NT2/D1 (cell line): ENCODE measurements at regions not wholly inside any gene's neighbourhood (a gene's known extent, or its start where the extent isn't known, plus 50 kb on each side); places are given as distances from the start of the nearest gene placed in this dataset.
"Not testable (repeated sequence)": the region's sequence is repeated elsewhere in the genome, so short reads cannot be mapped to it uniquely, and the experiment has no call there.

ENCODE experiments used
- DNase-seq: peaks from one replicate; pipeline ENCODE4 v3.0.0-alpha.2; 2011; ENCODE audit warnings: low read depth, low spot score
- H3K27me3 ChIP-seq: 2 replicates; pipeline ENCODE4 v1.6.0; 2011; ENCODE audit warnings: mild to moderate bottlenecking; ENCODE audit not compliant: insufficient read length, insufficient read depth
- H3K36me3 ChIP-seq: 2 replicates; pipeline ENCODE4 v1.6.1; 2011; ENCODE audit warnings: mild to moderate bottlenecking, low read length, mixed read lengths; ENCODE audit not compliant: insufficient read depth, insufficient read length
- H3K4me1 ChIP-seq: 2 replicates; pipeline ENCODE4 v1.5.1; 2011; ENCODE audit not compliant: insufficient read depth, insufficient read length
- H3K4me3 ChIP-seq: 2 replicates; pipeline ENCODE4 v1.5.1; 2011; ENCODE audit warnings: low read depth; ENCODE audit not compliant: insufficient read length
- H3K9ac ChIP-seq: 2 replicates; pipeline ENCODE4 v1.6.0; 2011; ENCODE audit warnings: low read depth; ENCODE audit not compliant: insufficient read length
- H3K9me3 ChIP-seq: 2 replicates; pipeline ENCODE4 v1.5.1; 2011; ENCODE audit warnings: mild to moderate bottlenecking, low read length; ENCODE audit not compliant: insufficient read depth

DNA sequence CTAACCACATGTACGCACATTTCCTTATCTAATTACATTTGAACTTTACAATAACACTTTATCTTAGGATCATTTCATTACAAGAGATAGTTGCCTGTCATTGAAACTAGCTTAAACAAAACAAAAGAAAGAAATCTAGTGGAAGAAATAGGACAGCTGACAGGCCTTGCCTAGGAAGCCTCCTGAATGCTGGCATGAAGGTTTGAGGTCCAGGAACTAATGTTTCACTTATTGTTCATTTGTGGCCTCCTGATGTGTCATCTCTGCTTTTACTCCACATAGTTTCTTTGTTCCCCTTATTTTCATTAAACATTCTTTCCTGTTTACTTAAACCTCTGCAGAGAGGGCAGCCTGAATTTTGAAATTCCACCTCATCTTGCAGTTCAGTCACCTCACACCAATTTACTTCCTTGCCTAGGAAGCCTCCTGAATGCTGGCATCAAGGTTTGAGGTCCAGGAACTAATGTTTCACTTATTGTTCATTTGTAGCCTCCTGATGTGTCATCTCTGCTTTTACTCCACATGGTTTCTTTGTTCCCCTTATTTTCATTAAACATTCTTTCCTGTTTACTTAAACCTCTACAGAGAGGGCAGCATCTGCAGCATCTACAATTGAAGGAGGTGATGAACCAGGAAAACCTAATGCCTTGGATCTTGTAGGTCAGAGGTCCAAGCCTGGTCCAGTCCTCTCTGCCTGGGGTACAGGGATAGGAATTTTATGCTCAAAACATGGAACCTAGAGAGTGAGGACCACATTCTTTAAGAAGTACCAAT lies 319.2 kb downstream of the SPATA31A1 start:
- DNase-seq, H3K27me3 ChIP-seq, H3K4me3 ChIP-seq, H3K36me3 ChIP-seq, H3K9ac ChIP-seq, H3K4me1 ChIP-seq, H3K9me3 ChIP-seq: not testable (repeated sequence)

DNA sequence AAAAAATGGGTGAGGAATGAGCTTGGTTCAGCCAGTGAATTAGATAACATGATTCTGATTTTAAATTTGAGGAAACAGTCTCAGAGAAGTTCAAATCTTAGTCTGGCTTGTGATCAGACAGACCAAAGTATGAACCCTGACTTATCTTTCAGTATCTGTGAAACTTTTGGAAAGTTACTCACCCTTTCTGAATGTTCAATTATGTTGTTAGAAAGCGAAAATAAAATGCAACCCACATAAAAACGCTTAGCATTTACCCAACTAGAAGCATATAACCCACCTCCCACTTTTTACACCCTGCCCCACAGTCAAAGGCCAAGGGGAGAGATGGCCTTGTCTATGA lies 319.7 kb downstream of the SPATA31A1 start:
- not testable (repeated sequence) for H3K4me1 ChIP-seq, H3K4me3 ChIP-seq, H3K9ac ChIP-seq, H3K36me3 ChIP-seq, DNase-seq, H3K9me3 ChIP-seq, H3K27me3 ChIP-seq

- H3K36me3 ChIP-seq, H3K4me3 ChIP-seq, DNase-seq, H3K9ac ChIP-seq, H3K9me3 ChIP-seq, H3K27me3 ChIP-seq, H3K4me1 ChIP-seq: not testable (repeated sequence)
Observed at GRCh38 chr9:39678534-39679263, 323.2 kb downstream of the SPATA31A1 start.

DNA sequence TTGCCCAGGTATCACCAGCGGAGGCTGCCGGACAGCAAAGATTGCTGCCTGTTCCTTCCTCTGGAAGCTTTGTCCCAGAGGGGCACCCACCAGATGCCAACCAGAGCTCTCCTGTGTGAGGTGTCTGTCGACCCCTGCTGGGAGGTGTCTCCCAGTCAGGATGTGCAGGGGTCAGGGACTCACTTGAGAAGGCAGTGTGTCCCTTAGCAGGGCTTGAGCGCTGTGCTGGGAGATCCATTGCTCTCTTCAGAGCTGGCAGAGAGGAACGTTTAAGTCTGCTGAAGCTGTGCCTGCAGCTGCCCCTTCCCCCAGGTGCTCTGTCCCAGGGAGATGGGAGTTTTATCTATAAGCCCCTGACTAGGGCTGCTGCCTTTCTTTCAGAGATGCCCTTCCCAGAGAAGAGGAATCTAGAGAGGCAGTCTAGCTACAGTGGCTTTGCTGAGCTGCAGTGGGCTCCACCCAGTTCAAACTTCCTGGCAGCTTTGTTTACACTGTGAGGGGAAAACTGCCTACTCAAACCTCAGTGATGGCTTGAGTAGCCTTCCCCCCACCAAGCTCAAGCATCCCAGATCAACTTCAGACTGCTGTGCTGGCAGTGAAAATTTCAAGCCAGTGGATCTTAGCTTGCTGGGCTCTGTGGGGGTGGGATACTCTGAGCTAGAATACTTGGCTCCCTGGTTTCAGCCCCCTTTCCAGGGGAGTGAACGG lies 325.4 kb downstream of the SPATA31A1 start:
- H3K9ac ChIP-seq, H3K36me3 ChIP-seq, DNase-seq, H3K4me3 ChIP-seq, H3K27me3 ChIP-seq, H3K4me1 ChIP-seq, H3K9me3 ChIP-seq: not testable (repeated sequence)

DNA sequence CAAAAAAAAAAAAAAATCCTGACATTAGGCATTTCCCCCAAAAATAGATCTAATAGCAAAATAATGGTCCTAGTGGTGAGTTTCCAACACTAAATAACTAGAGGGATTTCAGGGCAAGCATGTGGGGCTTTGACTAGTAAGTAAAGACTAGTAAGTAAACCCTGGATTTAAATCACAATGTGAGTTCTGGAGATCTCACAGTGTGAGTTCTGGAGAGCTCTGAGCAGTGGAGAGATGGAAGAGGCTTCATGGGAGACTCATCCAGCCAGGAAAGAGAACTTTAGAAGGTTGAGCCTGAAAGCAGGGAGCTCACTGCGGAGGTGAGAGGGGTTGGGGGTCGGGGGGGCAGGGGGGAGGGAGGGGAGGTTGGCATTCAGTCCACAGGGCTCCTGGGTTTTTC lies 373.4 kb downstream of the SPATA31A1 start:
- not testable (repeated sequence) for H3K27me3 ChIP-seq

GRCh38 chr9:39744898-39745297 lies 389.4 kb downstream of the SPATA31A1 start:
- H3K36me3 ChIP-seq, H3K4me3 ChIP-seq, H3K27me3 ChIP-seq, H3K9me3 ChIP-seq, DNase-seq, H3K9ac ChIP-seq, H3K4me1 ChIP-seq: not testable (repeated sequence)

More for the DNA sequence above, 373.4 kb downstream of the SPATA31A1 start:
- DNase-seq, H3K36me3 ChIP-seq, H3K9me3 ChIP-seq, H3K4me1 ChIP-seq, H3K9ac ChIP-seq, H3K4me3 ChIP-seq: not testable (repeated sequence)

DNA sequence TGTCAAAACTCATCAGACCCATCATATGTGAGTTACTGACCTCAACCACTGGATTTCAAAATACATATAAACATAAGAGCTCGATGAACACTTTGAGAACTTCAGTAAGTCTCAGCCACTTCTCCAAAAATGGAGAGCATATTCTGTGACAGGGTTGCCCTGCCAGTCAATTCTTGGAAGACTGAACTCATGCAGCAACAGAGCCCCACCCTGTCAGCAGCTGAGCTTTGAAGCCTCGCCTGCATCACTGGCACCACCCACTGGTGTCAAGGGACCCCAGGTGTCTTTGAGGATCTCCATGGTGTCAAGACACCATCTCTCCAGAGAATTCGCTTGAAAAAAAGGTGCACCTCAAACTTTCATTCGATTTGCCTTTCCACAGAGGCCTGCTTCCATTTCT lies 420.1 kb downstream of the SPATA31A1 start:
- not testable (repeated sequence) for H3K36me3 ChIP-seq, DNase-seq, H3K9me3 ChIP-seq, H3K9ac ChIP-seq, H3K4me1 ChIP-seq, H3K4me3 ChIP-seq, H3K27me3 ChIP-seq

DNA sequence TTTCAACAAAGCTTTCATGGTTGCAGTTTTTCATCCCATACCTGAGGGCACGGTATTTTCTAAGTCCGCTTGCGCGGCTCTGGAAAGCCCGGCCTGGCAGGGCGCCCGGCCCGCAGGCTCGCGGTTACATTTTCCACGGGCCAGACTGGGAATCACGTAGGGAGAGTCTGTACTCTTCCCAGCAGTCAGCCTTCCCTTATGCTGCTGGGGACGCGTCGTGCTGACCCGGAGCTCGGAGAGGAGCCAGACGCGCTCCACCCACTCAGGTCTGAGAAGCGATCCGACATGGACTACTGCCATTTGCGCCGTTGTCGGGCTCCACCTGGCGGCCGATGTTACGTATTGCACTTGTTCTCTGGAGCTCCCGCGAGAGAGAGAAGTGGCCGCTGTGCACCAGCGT lies 435.9 kb downstream of the SPATA31A1 start:
- not testable (repeated sequence) for H3K36me3 ChIP-seq, H3K4me1 ChIP-seq, DNase-seq, H3K9ac ChIP-seq, H3K4me3 ChIP-seq, H3K27me3 ChIP-seq, H3K9me3 ChIP-seq

DNA sequence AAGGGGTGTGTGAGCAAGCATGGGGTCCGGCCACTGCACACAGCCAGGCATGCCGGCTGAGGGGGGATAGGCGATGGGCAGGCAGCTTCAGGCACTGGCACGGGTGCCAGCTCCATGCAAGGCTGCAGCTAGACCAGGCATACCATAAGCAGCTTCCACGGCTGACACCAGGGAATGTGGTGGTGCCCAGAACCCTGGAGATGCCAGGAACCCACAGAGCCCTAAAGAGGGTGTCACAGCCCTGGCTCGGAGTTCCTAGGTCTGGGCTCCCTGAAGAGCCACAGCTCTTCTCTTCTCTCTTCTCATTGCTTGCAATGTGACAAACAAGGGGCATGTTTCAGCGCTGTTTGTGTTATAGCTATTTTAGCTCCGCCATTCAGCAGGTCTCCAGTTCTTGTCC lies 442.5 kb downstream of the SPATA31A1 start:
- not testable (repeated sequence) for H3K27me3 ChIP-seq, H3K9ac ChIP-seq, H3K36me3 ChIP-seq, H3K9me3 ChIP-seq, DNase-seq, H3K4me3 ChIP-seq, H3K4me1 ChIP-seq

DNA sequence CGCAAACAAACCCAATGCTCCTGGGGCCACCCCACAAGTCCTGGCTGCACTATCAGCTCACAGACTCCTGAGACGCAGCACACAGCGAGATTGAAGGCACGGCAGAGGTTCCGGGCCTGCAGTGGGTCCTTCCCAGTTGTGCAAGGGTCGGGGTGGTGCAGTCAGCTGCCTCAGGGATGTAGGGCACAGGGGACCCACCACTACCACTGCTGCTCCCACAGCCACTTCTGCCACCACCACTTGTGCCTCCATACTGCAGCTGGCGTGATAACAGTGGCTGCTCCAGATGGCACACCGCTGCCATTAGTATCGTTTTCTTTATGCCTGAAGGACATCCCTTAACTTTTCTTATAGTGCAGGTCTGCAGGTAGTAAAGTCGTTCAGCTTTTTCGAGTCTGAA lies 443.8 kb downstream of the SPATA31A1 start:
- not testable (repeated sequence) for H3K9ac ChIP-seq, H3K27me3 ChIP-seq, H3K36me3 ChIP-seq, H3K4me3 ChIP-seq, H3K9me3 ChIP-seq, H3K4me1 ChIP-seq, DNase-seq

GRCh38 chr9:39802561-39802960 lies 447.1 kb downstream of the SPATA31A1 start:
- not testable (repeated sequence) for H3K4me3 ChIP-seq, H3K36me3 ChIP-seq, H3K27me3 ChIP-seq, H3K9me3 ChIP-seq, H3K9ac ChIP-seq, H3K4me1 ChIP-seq, DNase-seq
